Stimulated activated CD4-positive, alpha-beta T cell treated with anti-CD3 and anti-CD28 coated beads, TNF-alpha, amount 100 ng/mL, for 1 hour (primary cell): ENCODE measurements at regions not wholly inside any gene's neighbourhood (a gene's known extent, or its start where the extent isn't known, plus 50 kb on each side); places are given as distances from the start of the nearest gene placed in this dataset.

Experiments
- DNase-seq, 3 donors: peaks; one replicate each; pipeline ENCODE4 v3.0.0-alpha.2; 2020; ENCODE audit warnings: low read depth in 3 of 3, low spot score in 1 of 3

DNA sequence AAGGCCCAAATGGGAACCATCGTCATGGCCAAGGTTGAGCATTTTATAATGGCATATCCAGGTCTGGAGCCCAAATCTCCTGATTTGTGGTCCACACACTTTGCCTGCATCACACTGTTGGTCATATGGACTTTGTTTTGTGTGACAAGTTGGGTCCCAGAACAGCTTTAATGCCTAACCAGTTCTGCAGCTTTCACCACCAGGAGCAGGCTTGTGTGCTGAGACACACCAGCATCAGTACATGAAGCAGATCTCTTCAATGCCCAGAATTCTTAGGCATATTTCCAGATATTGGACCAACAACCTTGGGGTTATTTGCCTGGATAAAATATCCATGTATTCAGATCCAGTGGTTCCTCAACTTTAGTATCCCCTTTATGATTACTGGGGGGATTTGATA lies 371.3 kb downstream of the FBXW7 start:
- DNase-seq: no peak

DNA sequence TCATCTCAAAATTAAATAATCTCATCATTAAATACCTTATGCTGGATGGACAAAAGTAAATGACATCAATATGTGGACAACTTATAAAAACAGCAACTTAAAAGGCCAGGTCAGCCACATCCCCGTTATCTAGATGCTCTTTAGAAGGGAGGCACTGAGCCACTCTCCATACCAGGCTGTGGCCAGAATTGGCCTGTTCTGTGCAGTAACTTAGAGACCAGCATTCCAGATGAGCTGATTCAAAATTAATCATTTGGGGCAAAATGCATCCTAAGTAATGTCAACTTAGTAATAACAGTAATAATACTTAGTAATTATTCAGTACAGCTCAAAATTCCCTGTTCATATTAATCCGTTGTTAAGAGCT lies 373.6 kb downstream of the FBXW7 start:
- no peak for DNase-seq

DNA sequence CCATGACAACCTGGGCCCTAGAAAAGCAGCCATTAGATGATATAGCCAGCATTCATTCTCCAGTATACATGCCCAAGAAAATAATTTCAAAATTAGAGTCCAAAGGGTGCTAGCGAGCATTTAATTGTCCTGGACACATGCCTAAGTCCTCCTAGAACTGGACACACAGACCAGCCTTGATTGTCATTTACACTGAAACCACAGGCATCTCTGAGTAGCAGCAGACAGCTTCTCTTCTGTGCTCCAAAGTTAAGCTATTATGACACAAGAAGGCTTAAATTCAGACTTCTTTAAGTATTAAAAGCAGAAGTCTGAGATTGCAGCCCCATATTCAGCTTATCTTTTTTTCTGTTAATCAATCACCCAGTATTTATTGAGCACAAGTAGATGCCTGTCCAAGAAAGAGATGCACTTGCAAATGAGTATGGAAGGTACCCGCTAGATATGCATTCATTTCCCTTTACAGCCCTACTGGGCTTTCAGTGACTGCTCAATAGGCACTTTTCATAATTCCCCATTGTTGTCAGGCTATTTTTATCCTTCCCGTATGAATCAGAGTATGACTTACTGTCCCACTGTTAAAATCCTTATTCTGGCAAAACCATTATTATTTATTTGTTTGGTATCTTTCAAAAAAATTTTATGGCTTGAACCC lies 374.1 kb downstream of the FBXW7 start:
- DNase-seq: no peak

- DNase-seq: no peak
These were observed 375.6 kb downstream of the FBXW7 start for GRCh38 chr4:152160225-152160800.

- no peak for DNase-seq
These were observed 376.1 kb downstream of the FBXW7 start for GRCh38 chr4:152159773-152160172.

GRCh38 chr4:152158225-152158624 lies 377.7 kb downstream of the FBXW7 start:
- no peak for DNase-seq

DNA sequence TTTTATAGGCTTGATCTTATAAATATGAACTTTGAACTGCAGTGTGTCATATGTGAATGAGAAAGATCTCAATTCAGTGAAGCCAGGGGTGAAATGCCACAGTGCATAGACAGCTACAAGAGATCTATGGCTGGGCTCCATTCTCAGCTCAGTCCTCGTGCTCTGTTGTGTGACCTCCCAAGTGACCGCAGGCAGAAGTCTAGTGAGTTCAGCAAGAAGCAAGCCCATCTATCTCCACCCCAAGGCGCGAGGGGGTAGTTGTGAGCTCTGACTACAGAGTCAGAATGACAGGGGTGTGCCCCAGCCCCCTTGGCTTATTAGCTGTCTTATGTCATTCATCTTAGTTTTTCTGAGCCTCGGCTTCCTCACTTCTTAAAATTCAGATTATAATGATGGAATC lies 378.3 kb downstream of the FBXW7 start:
- no peak for DNase-seq

- no peak for DNase-seq
These were observed 379.4 kb downstream of the FBXW7 start for GRCh38 chr4:152156442-152156841.

- no peak for DNase-seq
These were observed 380.8 kb downstream of the FBXW7 start for GRCh38 chr4:152155070-152155469.

DNA sequence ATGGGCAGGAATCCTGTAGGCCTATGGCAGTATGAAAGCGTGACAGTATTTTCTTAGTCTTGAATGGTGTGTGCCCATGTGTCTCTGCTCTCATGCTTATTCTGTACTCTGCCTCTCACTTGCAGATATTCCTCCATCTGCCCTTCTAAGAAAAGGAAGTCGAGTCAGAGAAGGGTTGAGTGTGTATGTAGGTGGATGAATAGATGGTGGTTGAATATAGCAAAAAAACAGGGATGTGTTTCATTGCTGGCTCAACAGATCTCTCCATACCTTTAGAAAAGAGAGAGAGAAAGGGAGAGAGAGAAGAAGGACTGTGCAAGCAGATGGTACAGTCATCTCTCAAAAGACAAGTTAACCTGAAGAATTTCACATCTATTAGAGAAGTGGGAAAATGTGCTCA lies 381.5 kb downstream of the FBXW7 start:
- no peak for DNase-seq

DNA sequence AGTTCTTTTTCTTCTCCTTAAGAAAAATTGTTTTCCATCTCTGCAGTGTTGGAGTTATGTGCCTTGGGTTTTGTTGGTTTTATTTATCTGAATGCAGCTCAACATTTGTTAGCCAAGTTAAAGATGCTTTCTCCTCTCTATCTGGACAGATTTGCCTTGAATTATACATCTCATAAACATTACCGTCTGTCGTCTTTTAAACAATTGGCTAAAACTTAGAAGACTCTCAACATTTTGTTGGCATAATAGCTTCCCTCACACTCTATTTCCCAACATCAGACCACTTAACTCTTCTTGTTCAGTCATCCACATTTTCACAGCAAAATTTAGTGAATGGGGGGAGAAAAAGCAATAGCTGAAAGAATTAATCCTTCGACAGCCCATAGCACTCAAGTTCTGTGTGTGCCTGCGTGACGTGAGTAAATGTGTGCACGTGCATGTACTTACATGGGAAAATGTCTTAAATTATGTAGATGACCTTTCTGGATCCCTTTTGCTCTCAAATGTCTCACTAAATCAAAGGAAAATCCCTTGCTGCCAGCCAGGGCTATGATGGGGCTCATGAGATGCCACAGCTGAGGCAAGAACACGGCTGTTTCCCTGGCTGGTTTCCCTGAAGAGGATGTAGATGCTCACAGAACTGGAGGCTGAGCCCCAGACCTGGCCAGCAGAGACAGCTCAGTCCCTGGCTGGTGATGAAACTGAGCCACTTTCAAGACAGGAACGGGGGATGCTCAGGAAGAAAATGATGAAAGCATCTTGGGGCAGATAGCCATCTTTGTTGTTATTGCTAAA lies 382.2 kb downstream of the FBXW7 start:
- DNase-seq: no peak

DNA sequence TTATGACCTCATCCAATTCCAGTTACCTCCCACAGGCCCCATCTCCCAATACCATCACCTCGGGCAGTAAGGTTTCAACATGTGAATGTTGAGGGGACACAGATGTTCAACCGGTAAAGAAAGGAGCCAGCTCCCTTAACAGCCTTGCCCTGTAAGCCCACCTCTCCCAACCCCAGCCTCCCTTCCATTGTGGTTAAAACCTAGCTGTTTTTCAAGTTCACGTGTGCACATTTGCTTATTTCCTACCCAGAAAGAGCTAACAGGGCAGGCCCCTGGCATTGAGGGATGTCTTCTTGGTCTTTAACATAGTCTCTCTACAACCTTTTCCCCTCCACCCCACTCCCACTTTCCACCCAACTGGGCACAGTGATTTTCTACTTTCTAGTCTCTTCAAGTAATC lies 385.7 kb downstream of the FBXW7 start:
- DNase-seq: no peak

GRCh38 chr4:152149745-152150144 lies 386.1 kb downstream of the FBXW7 start:
- DNase-seq: no peak

DNA sequence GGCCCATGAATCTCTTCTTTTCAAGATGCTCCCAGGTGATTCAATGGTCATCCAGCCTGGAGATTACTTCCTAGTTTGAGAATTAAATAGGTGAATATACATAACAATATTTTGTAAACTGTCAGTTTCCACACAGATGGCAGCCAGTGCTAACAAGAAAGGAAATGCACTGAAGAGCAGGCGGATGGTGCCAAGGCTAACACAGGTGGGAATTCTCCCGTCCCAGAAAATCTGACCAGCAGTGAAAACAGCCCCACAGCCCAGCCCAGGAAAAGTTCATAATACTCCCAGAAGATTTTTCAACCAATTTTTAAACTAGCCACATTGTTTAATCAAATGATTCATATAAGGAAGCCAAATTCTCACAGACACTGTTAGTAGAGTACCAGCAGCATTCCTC lies 387.2 kb upstream of the GATB start:
- DNase-seq: no peak

GRCh38 chr4:152146244-152146643 lies 385.4 kb upstream of the GATB start:
- DNase-seq: no peak

DNA sequence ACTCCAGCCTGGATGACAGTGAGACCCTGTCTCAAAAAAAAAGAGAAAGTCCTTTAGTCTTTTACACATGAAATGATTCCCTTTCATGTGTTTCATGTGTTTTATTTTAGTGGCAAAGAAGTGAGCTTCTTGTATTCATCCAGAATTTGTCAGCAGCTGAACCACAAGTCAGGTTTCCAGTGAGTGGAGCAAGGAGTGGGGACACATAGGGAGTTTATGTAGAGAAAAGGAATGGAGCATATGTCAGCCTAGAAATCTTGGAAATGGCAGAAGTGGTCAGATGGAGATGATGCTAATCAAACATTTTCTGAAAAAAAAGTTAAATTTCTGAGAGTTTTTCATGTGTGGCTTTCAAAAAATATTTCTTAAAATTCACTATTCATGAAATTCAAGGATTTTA lies 383.0 kb upstream of the GATB start:
- DNase-seq: no peak

GRCh38 chr4:152138451-152138850 lies 377.6 kb upstream of the GATB start:
- no peak for DNase-seq

DNA sequence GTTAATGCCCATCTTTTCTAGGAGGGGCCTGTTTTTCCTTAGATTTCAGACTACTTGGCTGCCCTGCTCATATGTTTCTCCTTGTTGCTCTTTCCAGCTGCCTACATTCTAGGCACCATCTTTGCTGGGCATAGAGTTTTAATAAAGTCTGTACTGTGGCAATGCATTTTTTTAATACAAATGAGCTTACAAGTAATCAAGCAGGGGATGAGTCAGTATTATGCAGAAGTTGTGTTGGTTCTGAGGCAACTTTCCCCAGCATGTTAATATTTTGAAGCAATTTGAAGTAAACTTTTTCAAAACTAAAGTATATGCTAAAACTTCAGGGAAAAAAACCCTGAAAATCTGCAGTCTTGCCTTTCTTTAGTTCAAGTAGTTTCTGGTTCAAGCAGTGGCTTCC lies 372.0 kb upstream of the GATB start:
- DNase-seq: no peak

GRCh38 chr4:152128356-152128755 lies 367.5 kb upstream of the GATB start:
- DNase-seq: no peak

- no peak for DNase-seq
These were observed 365.4 kb upstream of the GATB start for GRCh38 chr4:152126238-152126637.

GRCh38 chr4:152118819-152119553 lies 358.2 kb upstream of the GATB start:
- no peak for DNase-seq

DNA sequence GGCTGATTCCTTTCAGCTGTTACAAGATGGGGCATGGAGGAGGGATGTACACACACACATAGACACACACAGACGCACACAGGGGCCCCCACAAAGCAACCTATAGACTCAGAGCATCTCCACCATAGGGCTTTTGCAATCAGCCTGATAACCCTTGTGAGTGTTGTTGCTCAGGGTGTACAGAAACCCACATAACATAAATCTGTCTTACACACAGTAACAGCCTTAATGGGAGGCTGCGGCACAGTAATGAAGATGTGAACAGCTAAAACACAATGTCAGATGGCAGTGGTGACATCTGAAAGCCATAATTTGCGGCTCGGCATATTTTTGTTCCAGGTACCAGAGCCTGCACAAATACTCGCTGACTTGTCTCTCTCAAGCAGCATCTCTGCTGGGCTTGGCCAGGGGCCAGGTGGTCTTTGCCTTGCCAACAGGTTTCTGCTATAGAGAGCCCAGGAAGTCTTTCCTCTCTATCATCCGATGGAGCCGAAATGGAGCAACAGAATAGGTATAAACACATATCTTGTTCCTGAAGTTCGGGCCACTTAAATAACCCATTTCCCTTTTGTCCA lies 357.2 kb upstream of the GATB start:
- no peak for DNase-seq
